H9 (cell line): ENCODE measurements at regions not wholly inside any gene's neighbourhood (a gene's known extent, or its start where the extent isn't known, plus 50 kb on each side); places are given as distances from the start of the nearest gene placed in this dataset.

Source experiments
- DNase-seq: peaks from one replicate; pipeline ENCODE4 v3.0.0-alpha.2; 2017
- H2AFZ ChIP-seq: one replicate; pipeline ENCODE4 v1.6.1; 2013; ENCODE audit warnings: mild to moderate bottlenecking, low read length, control low read depth, moderate library complexity
- H2AK5ac ChIP-seq: 2 replicates; pipeline ENCODE4 v1.6.1; 2013; ENCODE audit warnings: low read length, control low read depth, mixed read lengths; ENCODE audit not compliant: insufficient read length
- H2BK120ac ChIP-seq: one replicate; pipeline ENCODE4 v1.6.1; 2013; ENCODE audit warnings: low read depth, mild to moderate bottlenecking, low read length, control low read depth, inconsistent platforms; ENCODE audit not compliant: poor library complexity, severe bottlenecking
- H2BK12ac ChIP-seq: 2 replicates; pipeline ENCODE4 v1.6.1; 2013; ENCODE audit warnings: low read length, control low read depth, mixed read lengths, low read depth; ENCODE audit not compliant: insufficient read length
- H2BK15ac ChIP-seq: 2 replicates; pipeline ENCODE4 v1.6.1; 2013; ENCODE audit warnings: low read depth, low read length, control low read depth
- H2BK20ac ChIP-seq: one replicate; pipeline ENCODE4 v1.6.1; 2013; ENCODE audit warnings: low read depth, mild to moderate bottlenecking, low read length, control low read depth, inconsistent platforms; ENCODE audit not compliant: poor library complexity, severe bottlenecking
- H2BK5ac ChIP-seq: 2 replicates; pipeline ENCODE4 v1.6.1; 2013; ENCODE audit warnings: low read length, control low read depth, mixed read lengths; ENCODE audit not compliant: insufficient read length
- H3K14ac ChIP-seq: 2 replicates; pipeline ENCODE4 v1.6.1; 2013; ENCODE audit warnings: low read length, control low read depth; ENCODE audit not compliant: insufficient read depth
- H3K18ac ChIP-seq: 2 replicates; pipeline ENCODE4 v1.6.1; 2013; ENCODE audit warnings: low read depth, mild to moderate bottlenecking, mixed read lengths, low read length, control low read depth; ENCODE audit not compliant: insufficient read length
- H3K23ac ChIP-seq: 2 replicates; pipeline ENCODE4 v1.6.1; 2013; ENCODE audit warnings: low read length, control low read depth, mixed read lengths, low read depth; ENCODE audit not compliant: insufficient read length
- H3K23me2 ChIP-seq: 2 replicates; pipeline ENCODE4 v1.6.1; 2013; ENCODE audit warnings: low read depth, mild to moderate bottlenecking, mixed read lengths, low read length, control low read depth; ENCODE audit not compliant: insufficient read length, poor library complexity, severe bottlenecking
- H3K27ac ChIP-seq: 2 replicates; pipeline ENCODE4 v1.5.1; 2013; ENCODE audit warnings: low read length, control low read depth, mixed read lengths, low read depth; ENCODE audit not compliant: insufficient read length
- H3K27me3 ChIP-seq: 2 replicates; pipeline ENCODE4 v1.6.1; 2013; ENCODE audit warnings: low read length, control low read depth, inconsistent platforms; ENCODE audit not compliant: insufficient read depth
- H3K4ac ChIP-seq: 2 replicates; pipeline ENCODE4 v1.6.1; 2013; ENCODE audit warnings: low read depth, mild to moderate bottlenecking, control low read depth, inconsistent platforms, low read length, moderate library complexity
- H3K4me1 ChIP-seq: 2 replicates; pipeline ENCODE4 v1.6.1; 2013; ENCODE audit warnings: low read length, control low read depth, inconsistent platforms; ENCODE audit not compliant: insufficient read depth
- H3K4me2 ChIP-seq: 2 replicates; pipeline ENCODE4 v1.6.1; 2013; ENCODE audit warnings: low read length, control low read depth, mixed read lengths; ENCODE audit not compliant: insufficient read length, insufficient read depth
- H3K56ac ChIP-seq: 2 replicates; pipeline ENCODE4 v1.6.1; 2013; ENCODE audit warnings: low read depth, mild to moderate bottlenecking, mixed read lengths, low read length, control low read depth; ENCODE audit not compliant: insufficient read length
- H3K79me1 ChIP-seq: 2 replicates; pipeline ENCODE4 v1.6.1; 2013; ENCODE audit warnings: low read depth, mild to moderate bottlenecking, moderate library complexity, low read length, control low read depth, inconsistent platforms; ENCODE audit not compliant: insufficient read depth, poor library complexity, severe bottlenecking
- H3K79me2 ChIP-seq: 2 replicates; pipeline ENCODE4 v1.6.1; 2013; ENCODE audit warnings: low read length, control low read depth, inconsistent platforms; ENCODE audit not compliant: insufficient read depth
- H3K9ac ChIP-seq: 2 replicates; pipeline ENCODE4 v1.6.1; 2013; ENCODE audit warnings: low read length, control low read depth, mixed read lengths; ENCODE audit not compliant: insufficient read length; ENCODE audit errors: extremely low read depth
- H3K9me3 ChIP-seq: one replicate; pipeline ENCODE4 v1.6.1; 2013; ENCODE audit warnings: low read depth, low read length, inconsistent platforms; ENCODE audit not compliant: control insufficient read depth
- H3T11ph ChIP-seq: one replicate; pipeline ENCODE4 v1.6.1; 2013; ENCODE audit warnings: mild to moderate bottlenecking, low read length, control low read depth, inconsistent platforms
- H4K20me1 ChIP-seq: one replicate; pipeline ENCODE4 v1.6.1; 2013; ENCODE audit not compliant: control insufficient read depth, insufficient read length, insufficient read depth
- H4K5ac ChIP-seq: 2 replicates; pipeline ENCODE4 v1.6.1; 2013; ENCODE audit warnings: low read depth, mild to moderate bottlenecking, mixed read lengths, low read length, control low read depth; ENCODE audit not compliant: insufficient read length
- H4K8ac ChIP-seq: replicated peaks from 2 replicates; pipeline ENCODE4 v1.6.1; 2013; ENCODE audit warnings: low read length, control low read depth, mixed read lengths, low read depth; ENCODE audit not compliant: insufficient read length
- H4K91ac ChIP-seq: 2 replicates; pipeline ENCODE4 v1.6.1; 2013; ENCODE audit warnings: low read depth, mild to moderate bottlenecking, moderate library complexity, mixed read lengths, low read length, control low read depth; ENCODE audit not compliant: insufficient read length
- H3K27ac Mint-ChIP-seq, 3 experiments: 2 replicates in 2 of 3; 3 replicates in 1 of 3; pipeline ENCODE4 v1.8.0; 2020 to 2021; ENCODE audit warnings: mixed read lengths in 3 of 3, mild to moderate bottlenecking in 1 of 3, moderate library complexity in 1 of 3
- H3K27me3 Mint-ChIP-seq: 2 replicates; pipeline ENCODE4 v1.8.0; 2021; ENCODE audit warnings: low read depth, mild to moderate bottlenecking, moderate library complexity, mixed read lengths
- H3K36me3 Mint-ChIP-seq, 3 experiments: 2 replicates in 2 of 3; 3 replicates in 1 of 3; pipeline ENCODE4 v1.8.0; 2020 to 2021; ENCODE audit warnings: low read depth in 3 of 3, mixed read lengths in 3 of 3; ENCODE audit not compliant: insufficient read depth in 1 of 3
- H3K4me1 Mint-ChIP-seq, 2 experiments: 2 replicates each; pipeline ENCODE4 v1.8.0; 2020; ENCODE audit warnings: mixed read lengths in 2 of 2
- H3K4me3 Mint-ChIP-seq, 2 experiments: 2 replicates in 1 of 2; 3 replicates in 1 of 2; pipeline ENCODE4 v1.8.0; 2020 to 2021; ENCODE audit warnings: mild to moderate bottlenecking in 2 of 2, mixed read lengths in 2 of 2, moderate library complexity in 1 of 2
- H3K9me3 Mint-ChIP-seq, 2 experiments: 2 replicates in 1 of 2; 3 replicates in 1 of 2; pipeline ENCODE4 v1.8.0; 2020; ENCODE audit warnings: mild to moderate bottlenecking in 2 of 2, mixed read lengths in 2 of 2, moderate library complexity in 1 of 2
- WGBS: extraction: QIAGEN DNeasy Blood & Tissue Kit; methylation state at CpG from one replicate; pipeline ENCODE4 v1.1.7; 2013; ENCODE audit warnings: missing lambda C conversion rate, low lambda C conversion rate, mixed read lengths; ENCODE audit not compliant: insufficient read length; ENCODE audit errors: extremely low coverage; 5-methylcytosine and 5-hydroxymethylcytosine counted together
- TF ChIP-seq, protein P1 (sequence below): fragments of 200-600 bp; sonication (generic); conservative IDR thresholded peaks from 3 replicates; pipeline ENCODE4 v1.8.0; 2021; ENCODE audit warnings: antibody characterized with exemption, mild to moderate bottlenecking

DNA sequence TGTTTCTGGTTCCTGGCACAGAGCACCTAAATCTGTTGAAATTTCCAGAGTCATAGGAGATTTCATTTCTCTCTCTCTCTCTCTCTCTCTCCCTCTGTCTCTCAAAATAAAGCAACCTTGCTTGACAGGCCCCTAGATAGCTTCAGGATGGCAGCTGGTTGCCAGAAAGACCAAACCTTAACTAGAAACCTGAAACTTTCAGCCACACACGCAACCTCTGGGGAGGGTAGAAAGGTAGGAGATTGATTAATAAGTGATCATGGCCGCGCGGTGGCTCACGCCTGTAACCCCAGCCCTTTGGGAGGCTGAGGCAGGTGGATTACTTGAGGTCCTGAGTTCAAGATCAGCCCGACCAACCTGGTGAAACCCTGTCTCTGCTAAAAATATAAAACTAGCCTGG lies 1885.4 kb upstream of the CELF4 start:
- DNase-seq, result no peak
- no peak overlapping the region for H2BK5ac ChIP-seq

More for the DNA sequence above, 1885.4 kb upstream of the CELF4 start:
- no peak overlapping the region for H3K18ac ChIP-seq
- H3K79me1 ChIP-seq, result no peaks in the 10 kb centered on the region
- no peak overlapping the region for H3K9ac ChIP-seq
- H3K9me3 Mint-ChIP-seq, result no peaks in the 10 kb centered on the region; a peak in 1 of 5 replicates
- peaks cover 0 to 4% of the 10 kb centered on the region in 2 experiments; a peak in 2 of 4 replicates for H3K4me1 Mint-ChIP-seq
- H3K36me3 Mint-ChIP-seq, result peaks cover 0 to 5% (median 2%) of the 10 kb centered on the region in 3 experiments; a peak in 3 of 7 replicates
- H3K27me3 Mint-ChIP-seq, result no peaks in the 10 kb centered on the region
- no peak overlapping the region for H2BK20ac ChIP-seq
- no peak overlapping the region for H3K23ac ChIP-seq
- TF ChIP-seq, protein P1, sequence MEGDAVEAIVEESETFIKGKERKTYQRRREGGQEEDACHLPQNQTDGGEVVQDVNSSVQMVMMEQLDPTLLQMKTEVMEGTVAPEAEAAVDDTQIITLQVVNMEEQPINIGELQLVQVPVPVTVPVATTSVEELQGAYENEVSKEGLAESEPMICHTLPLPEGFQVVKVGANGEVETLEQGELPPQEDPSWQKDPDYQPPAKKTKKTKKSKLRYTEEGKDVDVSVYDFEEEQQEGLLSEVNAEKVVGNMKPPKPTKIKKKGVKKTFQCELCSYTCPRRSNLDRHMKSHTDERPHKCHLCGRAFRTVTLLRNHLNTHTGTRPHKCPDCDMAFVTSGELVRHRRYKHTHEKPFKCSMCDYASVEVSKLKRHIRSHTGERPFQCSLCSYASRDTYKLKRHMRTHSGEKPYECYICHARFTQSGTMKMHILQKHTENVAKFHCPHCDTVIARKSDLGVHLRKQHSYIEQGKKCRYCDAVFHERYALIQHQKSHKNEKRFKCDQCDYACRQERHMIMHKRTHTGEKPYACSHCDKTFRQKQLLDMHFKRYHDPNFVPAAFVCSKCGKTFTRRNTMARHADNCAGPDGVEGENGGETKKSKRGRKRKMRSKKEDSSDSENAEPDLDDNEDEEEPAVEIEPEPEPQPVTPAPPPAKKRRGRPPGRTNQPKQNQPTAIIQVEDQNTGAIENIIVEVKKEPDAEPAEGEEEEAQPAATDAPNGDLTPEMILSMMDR, result no peak
- no peak overlapping the region for H3K4me2 ChIP-seq
- H3K27ac ChIP-seq, result no peak overlapping the region
- no peak overlapping the region for H2BK12ac ChIP-seq
- no peak overlapping the region for H4K5ac ChIP-seq
- H4K8ac ChIP-seq, result no peak overlapping the region
- no peak overlapping the region for H4K91ac ChIP-seq
- H3T11ph ChIP-seq, result no peak overlapping the region
- no peaks in the 10 kb centered on the region for H3K4me1 ChIP-seq
- H3K9me3 ChIP-seq, result no peaks in the 10 kb centered on the region
- no peak overlapping the region for H2AK5ac ChIP-seq
- H2AFZ ChIP-seq, result no peak overlapping the region
- no peak overlapping the region for H3K14ac ChIP-seq
- H3K56ac ChIP-seq, result no peak overlapping the region
- H3K4me3 Mint-ChIP-seq, result no peak overlapping the region
- WGBS, result no CpG with 5 or more reads among the region's 6 CpGs
- H3K27me3 ChIP-seq, result no peaks in the 10 kb centered on the region
- H2BK120ac ChIP-seq, result no peak overlapping the region
- no peaks in the 10 kb centered on the region for H4K20me1 ChIP-seq
- H3K79me2 ChIP-seq, result no peaks in the 10 kb centered on the region
- no peaks in the 10 kb centered on the region for H3K23me2 ChIP-seq
- H3K4ac ChIP-seq, result no peak overlapping the region
- H3K27ac Mint-ChIP-seq, result no peak overlapping the region
- no peak overlapping the region for H2BK15ac ChIP-seq
